HCT116 (cell line): ENCODE measurements at regions not wholly inside any gene's neighbourhood (a gene's known extent, or its start where the extent isn't known, plus 50 kb on each side); places are given as distances from the start of the nearest gene placed in this dataset.

Experiments used
- ATAC-seq: fragments of 200-7000 bp; cut with Tn5 transposase; 2 replicates; pipeline ENCODE4 v1.9.1; 2020; ENCODE audit warnings: mild to moderate bottlenecking, moderate library complexity
- BruUV-seq: library from RNA; stranded (reverse); fragments of 400-500 nt; replicated peaks from 2 replicates; lab custom pipeline; 2021; lab: Mats Ljungman, UMichigan
- CTCF ChIA-PET: fragments of 300-600 bp; sonication (Branson Sonifier 250); formaldehyde crosslinking; loops from one replicate; lab custom pipeline; 2021; ENCODE audit warnings: antibody characterized with exemption; lab: Charles Lee
- POLR2A ChIA-PET: fragments of 300-600, 350-600 bp; sonication (Branson Sonifier 250); formaldehyde crosslinking; loops from one replicate; lab custom pipeline; 2021; ENCODE audit warnings: antibody characterized with exemption; lab: Charles Lee
- RAD21 ChIA-PET, 2 experiments: fragments of 300-600 bp; sonication (Branson Sonifier 250); formaldehyde crosslinking; loops; one replicate each; lab custom pipeline; 2023; ENCODE audit warnings: low total read pairs in 2 of 2; ENCODE audit not compliant: uncharacterized antibody in 2 of 2, unreplicated experiment in 2 of 2, low non-redundant PET in 1 of 2; lab: Charles Lee
- DNase-seq: peaks from one replicate; pipeline ENCODE4 v3.0.0-alpha.2; 2010; ENCODE audit warnings: low read depth, low spot score
- H2AFZ ChIP-seq: fragments of 200-600 bp; shearing (Covaris generic), sonication (generic); 2 replicates; pipeline ENCODE4 v1.6.1; 2017; ENCODE audit warnings: low read depth, mixed run types, mixed read lengths, antibody characterized with exemption, low read length; ENCODE audit not compliant: poor library complexity, severe bottlenecking
- H3K27ac ChIP-seq: 2 replicates; pipeline ENCODE4 v1.5.1; 2012; ENCODE audit warnings: low read depth, low read length
- H3K27me3 ChIP-seq: fragments of 200-600 bp; sonication (generic); 2 replicates; pipeline ENCODE4 v1.6.1; 2016; ENCODE audit warnings: mixed run types, low read length, mixed read lengths; ENCODE audit not compliant: insufficient read depth
- H3K36me3 ChIP-seq, 2 experiments: fragments of 200-500 bp in 1 of 2; fragments of 200-600 bp in 1 of 2; sonication (Bioruptor generic) in 1 of 2; sonication (generic) in 1 of 2; 2 replicates each; pipeline versions ENCODE4 v1.5.1 to v1.6.1; 2014 to 2016; ENCODE audit warnings: low read length in 2 of 2, inconsistent platforms in 1 of 2, mixed read lengths in 1 of 2, mixed run types in 1 of 2; ENCODE audit not compliant: insufficient read depth in 2 of 2, control insufficient read depth in 1 of 2
- H3K4me1 ChIP-seq, 2 experiments: fragments of 200-600 bp in 1 of 2; sonication (generic) in 1 of 2; 2 replicates each; pipeline versions ENCODE4 v1.5.1 to v1.6.1; 2012 to 2017; ENCODE audit warnings: low read length in 2 of 2, inconsistent platforms in 1 of 2, mild to moderate bottlenecking in 1 of 2, mixed read lengths in 1 of 2, mixed run types in 1 of 2, moderate library complexity in 1 of 2; ENCODE audit not compliant: insufficient read depth in 2 of 2, control insufficient read depth in 1 of 2
- H3K4me2 ChIP-seq: fragments of 200-600 bp; sonication (generic); 2 replicates; pipeline ENCODE4 v1.6.1; 2017; ENCODE audit warnings: mixed run types, low read length, mixed read lengths
- H3K4me3 ChIP-seq, 2 experiments: fragments of 200-600 bp in 1 of 2; sonication (generic) in 1 of 2; replicated peaks in 1 of 2; 2 replicates each; pipeline ENCODE4 v1.5.1; 2011 to 2016; ENCODE audit warnings: low read length in 2 of 2, control low read depth in 1 of 2, low read depth in 1 of 2, mild to moderate bottlenecking in 1 of 2, mixed read lengths in 1 of 2, mixed run types in 1 of 2
- H3K79me2 ChIP-seq: fragments of 200-600 bp; sonication (generic); 2 replicates; pipeline ENCODE4 v1.6.1; 2017; ENCODE audit warnings: mild to moderate bottlenecking, mixed run types, low read length, moderate library complexity, mixed read lengths; ENCODE audit not compliant: insufficient read depth
- H3K9ac ChIP-seq: fragments of 200-600 bp; sonication (generic); 2 replicates; pipeline ENCODE4 v1.6.1; 2016; ENCODE audit warnings: low read length, mixed read lengths
- H3K9me2 ChIP-seq: fragments of 200-600 bp; sonication (generic), shearing (Covaris generic); 2 replicates; pipeline ENCODE4 v1.6.1; 2017; ENCODE audit warnings: mixed run types, mild to moderate bottlenecking, moderate library complexity; ENCODE audit not compliant: insufficient read depth
- H3K9me3 ChIP-seq, 2 experiments: fragments of 200-500 bp in 1 of 2; fragments of 200-600 bp in 1 of 2; sonication (Bioruptor generic) in 1 of 2; sonication (generic) in 1 of 2; 2 replicates each; pipeline ENCODE4 v1.6.1; 2014 to 2017; ENCODE audit warnings: low read length in 2 of 2, mixed read lengths in 2 of 2, inconsistent platforms in 1 of 2, low read depth in 1 of 2, mild to moderate bottlenecking in 1 of 2, mixed run types in 1 of 2, moderate library complexity in 1 of 2; ENCODE audit not compliant: control insufficient read depth in 1 of 2, insufficient read depth in 1 of 2
- H4K20me1 ChIP-seq: fragments of 200-600 bp; sonication (generic), shearing (Covaris generic); 2 replicates; pipeline ENCODE4 v1.6.1; 2017; ENCODE audit warnings: mixed run types, mild to moderate bottlenecking, moderate library complexity; ENCODE audit not compliant: insufficient read depth
- ATF3 ChIP-seq: IDR thresholded peaks from 2 replicates; pipeline ENCODE4 v1.6.1; 2012
- CBX3 ChIP-seq: IDR thresholded peaks from 2 replicates; pipeline ENCODE4 v1.6.1; 2012; ENCODE audit warnings: low read depth
- CEBPB ChIP-seq: IDR thresholded peaks from 2 replicates; pipeline ENCODE4 v1.6.1; 2012; ENCODE audit warnings: low read depth
- CTCF ChIP-seq, 3 experiments: fragments of 200-600 bp in 1 of 3; sonication (generic) in 1 of 3; IDR thresholded peaks in 2 of 3; conservative IDR thresholded peaks in 1 of 3; 2 replicates each; pipeline ENCODE4 v1.5.1; 2012 to 2017; ENCODE audit warnings: low read depth in 2 of 3, low read length in 2 of 3, antibody characterized with exemption in 1 of 3, borderline replicate concordance in 1 of 3, control low read depth in 1 of 3, mild to moderate bottlenecking in 1 of 3, mixed read lengths in 1 of 3, mixed run types in 1 of 3, moderate library complexity in 1 of 3; ENCODE audit not compliant: insufficient read depth in 1 of 3
- EGR1 ChIP-seq: IDR thresholded peaks from 2 replicates; pipeline ENCODE4 v1.6.1; 2012; ENCODE audit warnings: low read depth
- ELF1 ChIP-seq: IDR thresholded peaks from 2 replicates; pipeline ENCODE4 v1.6.1; 2012; ENCODE audit warnings: low read depth, borderline replicate concordance
- EZH2 ChIP-seq: fragments of 200-600 bp; sonication (generic); IDR thresholded peaks from 2 replicates; pipeline ENCODE4 v1.6.1; 2017; ENCODE audit warnings: antibody characterized with exemption, mixed run types
- MAX ChIP-seq: IDR thresholded peaks from 2 replicates; pipeline ENCODE4 v1.6.1; 2012
- POLR2A ChIP-seq: IDR thresholded peaks from 2 replicates; pipeline ENCODE4 v1.7.0; 2011; ENCODE audit warnings: borderline replicate concordance; ENCODE audit not compliant: insufficient read depth, insufficient read length; ENCODE audit errors: extremely low read depth
- POLR2AphosphoS5 ChIP-seq: IDR thresholded peaks from 2 replicates; pipeline ENCODE4 v1.6.1; 2011; ENCODE audit warnings: mild to moderate bottlenecking, low read depth, low read length, moderate library complexity
- RAD21 ChIP-seq: IDR thresholded peaks from 2 replicates; pipeline ENCODE4 v1.6.1; 2012; ENCODE audit warnings: low read depth, mild to moderate bottlenecking
- REST ChIP-seq: IDR thresholded peaks from 2 replicates; pipeline ENCODE4 v1.6.1; 2012; ENCODE audit warnings: low read depth
- SIN3A ChIP-seq: IDR thresholded peaks from 2 replicates; pipeline ENCODE4 v1.6.1; 2012; ENCODE audit warnings: low read depth
- SP1 ChIP-seq: IDR thresholded peaks from 2 replicates; pipeline ENCODE4 v1.6.1; 2012; ENCODE audit warnings: low read depth
- SRF ChIP-seq: IDR thresholded peaks from 2 replicates; pipeline ENCODE4 v1.6.1; 2012; ENCODE audit warnings: low read depth
- TCF7L2 ChIP-seq: IDR thresholded peaks from 2 replicates; pipeline ENCODE4 v1.7.0; 2011; ENCODE audit warnings: borderline replicate concordance, inconsistent platforms; ENCODE audit not compliant: insufficient read depth, insufficient read length; ENCODE audit errors: extremely low read depth
- YY1 ChIP-seq: IDR thresholded peaks from 2 replicates; pipeline ENCODE4 v1.6.1; 2011; ENCODE audit warnings: low read length, low read depth, moderate library complexity, mild to moderate bottlenecking; ENCODE audit not compliant: insufficient replicate concordance; ENCODE audit errors: extremely low read depth
- ZBTB33 ChIP-seq: IDR thresholded peaks from 2 replicates; pipeline ENCODE4 v1.6.1; 2011; ENCODE audit warnings: mild to moderate bottlenecking, low read length, moderate library complexity; ENCODE audit not compliant: insufficient replicate concordance; ENCODE audit errors: extremely low read depth
- ZFX ChIP-seq: fragments of 450-650 bp; IDR thresholded peaks from 2 replicates; pipeline ENCODE4 v1.6.1; 2017
- ZNF274 ChIP-seq: fragments of 200-500 bp; sonication (Bioruptor generic); IDR thresholded peaks from 2 replicates; pipeline ENCODE4 v1.6.1; 2014; ENCODE audit warnings: mild to moderate bottlenecking, low read depth, low read length, inconsistent platforms
- intact Hi-C: fragments of 100-400 bp; cut with micrococcal nuclease; formaldehyde crosslinking; loops from 2 replicates; pipeline ENCODE4 v1.10.0; 2022

- Histone ChIP-seq H3K27me3 (no peaks in the 10 kb centered on the region; the same call in 1 of the 2 replicates), H3K4me1 (no peaks in the 10 kb centered on the region), H3K4me2 (no peak overlapping the region)
- no TSS peak for BruUV-seq
- RAD21 ChIA-PET: no interaction called here
- TF ChIP-seq EGR1: no peak
- TF ChIP-seq ZNF274: no peak
- no peak for TF ChIP-seq ELF1
- TF ChIP-seq SRF: no peak
- no peak for TF ChIP-seq RAD21
- TF ChIP-seq YY1: no peak
- TF ChIP-seq CEBPB: no peak
- no peak for TF ChIP-seq SIN3A
- no peak for TF ChIP-seq CBX3
- TF ChIP-seq CTCF (IDR thresholded peaks at IDR 0.05 in 2 of 3, conservative IDR thresholded peaks at IDR 0.05 in 1 of 3; ENCODE audit: borderline replicate concordance in 1 of 3, insufficient read depth in 1 of 3, low read depth in 2 of 3, low read length in 2 of 3): no peak
- TF ChIP-seq REST: no peak
- no peak for TF ChIP-seq ZBTB33
- TF ChIP-seq EZH2: no peak
- TF ChIP-seq MAX: no peak
- no peak for TF ChIP-seq ATF3
- TF ChIP-seq POLR2A: no peak
- TF ChIP-seq ZFX: no peak
- no peak for TF ChIP-seq SP1
- no peak for TF ChIP-seq TCF7L2
- TF ChIP-seq POLR2AphosphoS5: no peak
- TF ChIP-seq, all 23 proteins: peak for 0
- CTCF ChIA-PET: no interaction called here
- no peak for DNase-seq
- H3K9me2 ChIP-seq: no peaks in the 10 kb centered on the region
- H3K9ac ChIP-seq: no peak overlapping the region
- H3K4me3 ChIP-seq: no peak overlapping the region
- no peaks in the 10 kb centered on the region for H3K9me3 ChIP-seq
- H3K36me3 ChIP-seq: no peaks in the 10 kb centered on the region
- intact Hi-C loops: no loop called here
- H3K79me2 ChIP-seq: no peaks in the 10 kb centered on the region
- H2AFZ ChIP-seq: no peak overlapping the region
- ATAC-seq: no peak
- POLR2A ChIA-PET: interaction anchor here (0.9 kb wide), 1 partner anchor 22 kb away, joined by 3 read pairs; no protein-coding TSS in a partner anchor
- H4K20me1 ChIP-seq: no peaks in the 10 kb centered on the region
- H3K27ac ChIP-seq: no peak overlapping the region
Observed at GRCh38 chr14:30484201-30484600, 74.8 kb upstream of the G2E3 start.
